GM10248 (cell line): ENCODE measurements at regions not wholly inside any gene's neighbourhood (a gene's known extent, or its start where the extent isn't known, plus 50 kb on each side); places are given as distances from the start of the nearest gene placed in this dataset.

ENCODE experiments used
- CTCF ChIA-PET: fragments of 300-600 bp; sonication (Branson Sonifier 250); formaldehyde crosslinking; extraction: SDS; loops from one replicate; lab custom pipeline; 2021; ENCODE audit warnings: antibody characterized with exemption; lab: Yijun Ruan, JAX
- POLR2A ChIA-PET: fragments of 350-650 bp; sonication (Branson Sonifier 250); formaldehyde crosslinking; extraction: SDS; loops from one replicate; lab custom pipeline; 2020; ENCODE audit warnings: antibody characterized with exemption; lab: Yijun Ruan, JAX
- DNase-seq: peaks from one replicate; pipeline ENCODE4 v3.0.0; 2012; ENCODE audit errors: extremely low spot score
- TF ChIP-seq, protein P1 (sequence below): IDR thresholded peaks from 2 replicates; pipeline ENCODE4 v1.5.1; 2012; ENCODE audit warnings: mild to moderate bottlenecking, low read depth; ENCODE audit errors: extremely low read depth, missing control alignments, control extremely low read depth

DNA sequence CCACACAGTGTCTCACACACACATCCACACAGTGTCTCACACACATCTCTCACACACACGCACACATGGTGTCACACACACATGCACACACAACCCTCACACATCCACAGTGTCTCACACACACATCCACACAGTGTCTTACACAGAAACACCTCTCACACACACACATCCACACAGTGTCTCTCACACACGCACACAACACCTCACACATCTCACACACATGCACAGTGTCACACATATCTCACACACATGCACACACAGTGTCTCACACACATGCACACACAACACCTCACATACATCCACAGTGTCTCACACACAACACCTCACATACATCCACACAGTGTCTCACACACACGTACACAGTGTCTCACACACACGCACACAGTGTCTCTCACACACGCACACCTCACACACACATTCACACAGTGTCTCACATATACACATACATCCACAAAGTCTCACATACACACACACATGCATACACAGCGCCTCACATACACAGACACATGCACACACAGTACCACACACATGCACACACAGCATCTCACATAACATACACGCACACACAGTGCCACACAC, 473.9 kb upstream of the HS6ST1 start:
- TF ChIP-seq, protein P1, sequence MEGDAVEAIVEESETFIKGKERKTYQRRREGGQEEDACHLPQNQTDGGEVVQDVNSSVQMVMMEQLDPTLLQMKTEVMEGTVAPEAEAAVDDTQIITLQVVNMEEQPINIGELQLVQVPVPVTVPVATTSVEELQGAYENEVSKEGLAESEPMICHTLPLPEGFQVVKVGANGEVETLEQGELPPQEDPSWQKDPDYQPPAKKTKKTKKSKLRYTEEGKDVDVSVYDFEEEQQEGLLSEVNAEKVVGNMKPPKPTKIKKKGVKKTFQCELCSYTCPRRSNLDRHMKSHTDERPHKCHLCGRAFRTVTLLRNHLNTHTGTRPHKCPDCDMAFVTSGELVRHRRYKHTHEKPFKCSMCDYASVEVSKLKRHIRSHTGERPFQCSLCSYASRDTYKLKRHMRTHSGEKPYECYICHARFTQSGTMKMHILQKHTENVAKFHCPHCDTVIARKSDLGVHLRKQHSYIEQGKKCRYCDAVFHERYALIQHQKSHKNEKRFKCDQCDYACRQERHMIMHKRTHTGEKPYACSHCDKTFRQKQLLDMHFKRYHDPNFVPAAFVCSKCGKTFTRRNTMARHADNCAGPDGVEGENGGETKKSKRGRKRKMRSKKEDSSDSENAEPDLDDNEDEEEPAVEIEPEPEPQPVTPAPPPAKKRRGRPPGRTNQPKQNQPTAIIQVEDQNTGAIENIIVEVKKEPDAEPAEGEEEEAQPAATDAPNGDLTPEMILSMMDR, result no peak
- no peak for DNase-seq
- ChIA-PET CTCF (no interaction called here), POLR2A (no interaction called here)

- no peak for DNase-seq
- ChIA-PET CTCF (no interaction called here), POLR2A (no interaction called here)
- TF ChIP-seq, protein P1, result no peak
These were observed 474.7 kb upstream of the HS6ST1 start for GRCh38 chr2:128793404-128793803.

DNA sequence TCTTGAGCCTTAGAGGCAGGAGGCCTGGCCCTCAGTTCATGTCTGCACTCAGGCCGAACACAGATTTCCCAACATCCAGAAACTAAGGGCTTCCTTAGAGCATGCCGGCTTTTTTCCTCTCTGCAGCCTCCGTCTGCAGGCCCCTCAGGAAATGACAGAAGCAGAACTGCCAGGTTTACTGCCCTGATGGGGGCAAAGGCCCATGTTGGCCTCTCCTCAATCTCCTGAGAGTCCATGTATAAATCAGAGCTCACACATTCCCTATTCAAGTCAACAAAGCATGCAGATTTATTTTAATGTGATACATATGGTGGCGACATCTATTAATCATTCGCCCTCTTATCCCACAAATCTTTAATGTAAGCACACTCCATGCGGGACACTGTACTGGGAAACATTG, 475.6 kb upstream of the HS6ST1 start:
- TF ChIP-seq, protein P1, result no peak
- ChIA-PET CTCF (no interaction called here), POLR2A (no interaction called here)
- DNase-seq, result no peak

DNA sequence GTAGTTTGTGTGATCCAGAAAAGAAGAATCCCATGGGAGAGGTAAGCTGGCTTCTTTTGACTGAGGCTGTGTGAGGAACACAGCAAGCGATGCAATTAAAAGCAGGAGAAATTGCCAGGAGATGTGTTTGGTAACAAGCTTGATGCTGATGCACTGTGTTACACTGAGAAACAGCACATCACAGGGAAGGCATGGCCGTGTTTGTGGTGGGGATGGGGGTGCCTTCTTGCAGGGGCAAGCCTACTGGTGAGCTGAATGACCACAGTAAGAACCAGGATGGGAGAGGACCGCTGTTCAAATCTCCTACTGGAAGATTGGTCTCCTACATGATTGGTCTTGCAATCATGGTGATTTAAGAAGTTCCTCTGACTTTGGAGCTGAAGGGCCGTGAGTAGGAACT, 477.7 kb upstream of the HS6ST1 start:
- DNase-seq, result no peak
- ChIA-PET POLR2A (no interaction called here), CTCF (no interaction called here)
- TF ChIP-seq, protein P1, result no peak

GRCh38 chr2:128797092-128797491, 478.4 kb upstream of the HS6ST1 start:
- ChIA-PET POLR2A (no interaction called here), CTCF (no interaction called here)
- no peak for DNase-seq
- TF ChIP-seq, protein P1, result no peak

DNA sequence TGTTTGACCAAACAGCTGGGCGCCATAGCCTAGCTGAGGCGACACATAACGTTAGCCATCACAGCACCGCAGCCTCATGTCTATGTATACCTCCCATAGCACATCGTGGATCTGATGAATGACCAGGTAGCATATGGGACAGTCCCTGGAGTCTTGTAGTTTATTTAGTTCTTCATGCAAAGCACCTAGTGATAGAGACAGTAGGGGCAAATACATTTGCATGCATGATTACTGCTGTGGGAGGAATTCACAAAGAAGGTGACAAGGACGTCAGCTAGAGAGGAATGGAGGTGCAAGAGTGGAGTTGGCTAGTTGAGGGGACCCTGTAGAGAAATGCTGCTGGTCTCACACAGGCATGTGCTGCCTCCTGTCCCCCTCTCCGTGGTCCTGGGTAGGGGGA, 478.9 kb upstream of the HS6ST1 start:
- POLR2A ChIA-PET, result no interaction called here
- DNase-seq, result no peak
- TF ChIP-seq, protein P1, result no peak

More for the DNA sequence above, 478.9 kb upstream of the HS6ST1 start:
- CTCF ChIA-PET, result no interaction called here
